Ovary (tissue), 7 donors: ENCODE measurements at regions not wholly inside any gene's neighbourhood (a gene's known extent, or its start where the extent isn't known, plus 50 kb on each side); places are given as distances from the start of the nearest gene placed in this dataset.

Experiments used
- DNase-seq, 5 donors: peaks; one replicate each; pipeline ENCODE4 v3.0.0-alpha.2; 2019 to 2020
- H3K27ac ChIP-seq, 2 donors: fragments of 200-600 bp; one replicate each; pipeline versions ENCODE4 v1.5.1 to v1.8.0; 2019 to 2022
- H3K27me3 ChIP-seq: fragments of 200-600 bp; one replicate; pipeline ENCODE4 v1.8.0; 2022
- H3K36me3 ChIP-seq: fragments of 200-600 bp; sonication (generic); one replicate; pipeline ENCODE4 v1.5.1; 2019
- H3K4me1 ChIP-seq: one replicate; pipeline ENCODE4 v1.8.1; 2013; ENCODE audit warnings: mild to moderate bottlenecking, moderate library complexity; ENCODE audit not compliant: insufficient read depth
- H3K4me3 ChIP-seq: fragments of 200-600 bp; sonication (generic); one replicate; pipeline ENCODE4 v1.5.1; 2017
- H3K9me3 ChIP-seq, 2 donors: fragments of 200-600 bp in 1 of 2; sonication (generic) in 1 of 2; one replicate each; pipeline versions ENCODE4 v1.5.1 to v1.8.1; 2013 to 2019; ENCODE audit warnings: mild to moderate bottlenecking in 1 of 2, moderate library complexity in 1 of 2
- EP300 ChIP-seq: sonication (generic); formaldehyde crosslinking; IDR thresholded peaks from one replicate; pipeline ENCODE4 v1.6.1; 2017; ENCODE audit warnings: antibody characterized with exemption
- POLR2A ChIP-seq: fragments of 450-650 bp; IDR thresholded peaks from one replicate; pipeline ENCODE4 v1.6.1; 2017; ENCODE audit warnings: antibody characterized with exemption, mild to moderate bottlenecking, moderate library complexity
- WGBS, 3 donors: extraction: QIAGEN DNeasy Blood & Tissue Kit in 1 of 3; methylation state at CpG; one replicate each; pipeline versions ENCODE4 v1.1.5 to v1.1.7; 2013 to 2017; 5-methylcytosine and 5-hydroxymethylcytosine counted together
- intact Hi-C, 4 donors: fragments of 100-400 bp; cut with DNase I; formaldehyde crosslinking; loops; one replicate each; pipeline versions ENCODE4 v1.11.0 to v1.15.1; 2022 to 2023
- TF ChIP-seq, protein P1 (sequence below), 3 donors: fragments of 450-650 bp in 2 of 3; fragments of 200-600 bp in 1 of 3; IDR thresholded peaks; one replicate each; pipeline versions ENCODE4 v1.5.1 to v1.8.0; 2016 to 2022; ENCODE audit warnings: antibody characterized with exemption in 3 of 3, mild to moderate bottlenecking in 1 of 3
- donor health status: DM: no; HTN: no; CAD: no; lungs with moderate emphysema.
- donor health status: DM: no; HTN: no; CAD: no.
- donor health status: Bipolar disorder and iron deficiency.
- donor health status: DM: no; HTN: no; CAD: no.
- donor health status: DM: yes; HTN: yes; CAD: no.

DNA sequence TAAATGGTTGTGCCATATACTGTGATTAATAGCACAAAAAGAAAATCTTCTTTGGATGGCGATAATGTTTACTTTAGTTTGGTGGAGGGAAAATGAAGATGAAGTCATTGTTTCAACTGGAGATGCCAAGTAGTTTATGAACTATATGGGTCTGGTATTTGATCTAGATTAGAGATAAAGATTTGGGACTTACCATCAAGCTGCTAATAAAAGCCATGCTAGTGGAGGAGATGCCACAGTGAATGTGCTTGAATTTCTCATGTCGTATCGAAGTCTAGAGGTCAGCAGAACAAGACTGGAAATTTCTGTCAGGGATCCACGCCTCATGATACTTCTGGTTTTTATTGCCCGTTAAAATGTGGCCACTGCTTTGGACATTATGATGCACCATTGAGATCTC lies 742.0 kb downstream of the NCAM2 start:
- Histone ChIP-seq H3K36me3 (no peaks in the 10 kb centered on the region), H3K27ac (no peak overlapping the region), H3K4me1 (no peaks in the 10 kb centered on the region), H3K4me3 (no peak overlapping the region), H3K27me3 (no peaks in the 10 kb centered on the region), H3K9me3 (no peaks in the 10 kb centered on the region)
- intact Hi-C loops: no loop called here
- WGBS, 3 donors: 73 to 76% (median 74%) methylated on average over 5 of the region's 5 CpGs
- DNase-seq: no peak
- TF ChIP-seq, protein P1, sequence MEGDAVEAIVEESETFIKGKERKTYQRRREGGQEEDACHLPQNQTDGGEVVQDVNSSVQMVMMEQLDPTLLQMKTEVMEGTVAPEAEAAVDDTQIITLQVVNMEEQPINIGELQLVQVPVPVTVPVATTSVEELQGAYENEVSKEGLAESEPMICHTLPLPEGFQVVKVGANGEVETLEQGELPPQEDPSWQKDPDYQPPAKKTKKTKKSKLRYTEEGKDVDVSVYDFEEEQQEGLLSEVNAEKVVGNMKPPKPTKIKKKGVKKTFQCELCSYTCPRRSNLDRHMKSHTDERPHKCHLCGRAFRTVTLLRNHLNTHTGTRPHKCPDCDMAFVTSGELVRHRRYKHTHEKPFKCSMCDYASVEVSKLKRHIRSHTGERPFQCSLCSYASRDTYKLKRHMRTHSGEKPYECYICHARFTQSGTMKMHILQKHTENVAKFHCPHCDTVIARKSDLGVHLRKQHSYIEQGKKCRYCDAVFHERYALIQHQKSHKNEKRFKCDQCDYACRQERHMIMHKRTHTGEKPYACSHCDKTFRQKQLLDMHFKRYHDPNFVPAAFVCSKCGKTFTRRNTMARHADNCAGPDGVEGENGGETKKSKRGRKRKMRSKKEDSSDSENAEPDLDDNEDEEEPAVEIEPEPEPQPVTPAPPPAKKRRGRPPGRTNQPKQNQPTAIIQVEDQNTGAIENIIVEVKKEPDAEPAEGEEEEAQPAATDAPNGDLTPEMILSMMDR (IDR thresholded peaks at IDR 0.05): no peak
- no peak for TF ChIP-seq EP300

DNA sequence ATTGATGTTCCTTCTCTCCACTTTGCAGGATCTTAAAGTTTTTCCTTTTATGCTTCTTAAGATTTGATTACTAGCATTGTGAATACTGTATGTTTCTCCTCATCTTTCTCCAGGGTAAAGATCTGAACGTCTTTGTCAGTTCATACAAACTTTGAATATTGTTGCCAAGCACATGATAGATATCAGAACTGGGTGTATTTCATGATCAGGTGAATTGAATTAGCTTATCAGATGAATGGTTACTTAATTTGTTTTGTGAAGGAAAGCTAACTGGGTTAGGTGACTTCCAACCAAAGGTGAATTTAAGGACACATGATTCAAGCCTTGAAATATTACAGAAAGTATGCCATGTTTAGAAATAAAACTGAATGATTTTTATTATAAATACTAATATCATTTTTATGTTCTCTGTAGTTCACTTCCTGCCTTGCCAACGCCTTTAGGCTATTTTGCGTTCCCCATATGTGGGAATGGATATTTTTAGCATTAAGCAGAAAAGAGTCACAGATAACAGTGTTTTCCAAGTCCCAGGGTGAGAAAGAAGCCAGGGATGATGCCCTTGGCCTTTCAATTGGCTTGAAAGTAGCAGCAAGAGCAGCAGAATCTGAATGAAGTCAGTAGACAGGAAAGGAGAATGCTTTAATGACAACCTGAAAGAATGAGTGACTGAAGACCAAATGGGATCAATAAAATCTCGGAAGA lies 752.1 kb downstream of the NCAM2 start:
- intact Hi-C loops: no loop called here
- no peak for TF ChIP-seq POLR2A
- TF ChIP-seq EP300: no peak
- TF ChIP-seq, protein P1 (IDR thresholded peaks at IDR 0.05): no peak
- no peak for DNase-seq
- Histone ChIP-seq H3K27me3 (no peaks in the 10 kb centered on the region), H3K4me3 (no peak overlapping the region), H3K4me1 (no peaks in the 10 kb centered on the region), H3K9me3 (no peaks in the 10 kb centered on the region), H3K36me3 (no peaks in the 10 kb centered on the region), H3K27ac (no peak overlapping the region)
- 49 to 57% (median 53%) methylated on average over 4 of the region's 4 CpGs for WGBS, 3 donors

- intact Hi-C loops: no loop called here
- Histone ChIP-seq H3K4me3 (no peak overlapping the region), H3K27ac (no peak overlapping the region), H3K9me3 (no peaks in the 10 kb centered on the region), H3K36me3 (no peaks in the 10 kb centered on the region), H3K27me3 (no peaks in the 10 kb centered on the region), H3K4me1 (no peaks in the 10 kb centered on the region)
- no peak for DNase-seq
- TF ChIP-seq, protein P1 (IDR thresholded peaks at IDR 0.05): no peak
- TF ChIP-seq POLR2A (no peak), EP300 (no peak)
- 32 to 46% (median 33%) methylated on average over 1 of the region's 1 CpG for WGBS, 3 donors
Observed at GRCh38 chr21:21751286-21751685, 753.1 kb downstream of the NCAM2 start.

GRCh38 chr21:21762855-21763254 lies 764.6 kb downstream of the NCAM2 start:
- Histone ChIP-seq H3K27ac (no peak overlapping the region), H3K36me3 (no peaks in the 10 kb centered on the region), H3K27me3 (no peaks in the 10 kb centered on the region), H3K4me3 (no peak overlapping the region), H3K4me1 (no peaks in the 10 kb centered on the region), H3K9me3 (no peaks in the 10 kb centered on the region)
- intact Hi-C loops: no loop called here
- no peak for DNase-seq
- WGBS, 3 donors: 85 to 95% (median 94%) methylated on average over 1 of the region's 1 CpG
- TF ChIP-seq POLR2A (no peak), EP300 (no peak)
- TF ChIP-seq, protein P1 (IDR thresholded peaks at IDR 0.05): no peak
